ENCODE measurements at regions not wholly inside any gene's neighbourhood (a gene's known extent, or its start where the extent isn't known, plus 50 kb on each side); places are given as distances from the start of the nearest gene placed in this dataset.

DNA sequence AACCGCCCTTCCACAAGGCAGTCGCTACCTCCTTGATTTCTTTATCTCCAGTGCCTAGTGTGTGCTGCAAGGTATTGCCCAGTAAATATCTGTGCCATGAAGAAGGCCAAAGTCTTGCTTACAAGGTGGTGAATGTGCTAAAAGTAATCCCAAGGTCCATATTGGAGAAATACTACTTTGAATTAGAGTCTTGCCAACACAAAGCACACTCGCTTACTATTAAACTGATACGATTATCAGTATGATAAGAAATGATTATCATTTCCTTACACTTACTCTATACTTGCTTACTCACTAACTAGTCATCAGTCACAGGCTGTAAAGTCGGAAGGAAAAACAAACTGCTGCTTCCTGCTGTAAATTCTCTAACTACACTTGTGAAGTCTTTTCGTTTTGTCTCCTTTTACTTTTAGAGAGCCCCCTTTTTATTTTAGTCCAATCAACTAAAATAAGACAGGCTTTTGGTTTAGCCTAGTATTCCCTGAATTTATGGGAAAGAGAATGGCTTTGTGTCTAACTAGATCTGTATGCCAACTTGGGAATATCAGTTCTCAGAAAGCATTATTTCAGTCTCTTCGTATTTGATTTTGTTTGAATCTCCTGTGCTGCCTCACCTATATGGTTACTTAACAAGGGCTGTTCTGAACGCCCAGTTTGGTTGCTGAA lies 107.1 kb upstream of the TSC22D2 start:
- H3K4me3 ChIP-seq: no peak overlapping the region
- TF ChIP-seq, protein P1, sequence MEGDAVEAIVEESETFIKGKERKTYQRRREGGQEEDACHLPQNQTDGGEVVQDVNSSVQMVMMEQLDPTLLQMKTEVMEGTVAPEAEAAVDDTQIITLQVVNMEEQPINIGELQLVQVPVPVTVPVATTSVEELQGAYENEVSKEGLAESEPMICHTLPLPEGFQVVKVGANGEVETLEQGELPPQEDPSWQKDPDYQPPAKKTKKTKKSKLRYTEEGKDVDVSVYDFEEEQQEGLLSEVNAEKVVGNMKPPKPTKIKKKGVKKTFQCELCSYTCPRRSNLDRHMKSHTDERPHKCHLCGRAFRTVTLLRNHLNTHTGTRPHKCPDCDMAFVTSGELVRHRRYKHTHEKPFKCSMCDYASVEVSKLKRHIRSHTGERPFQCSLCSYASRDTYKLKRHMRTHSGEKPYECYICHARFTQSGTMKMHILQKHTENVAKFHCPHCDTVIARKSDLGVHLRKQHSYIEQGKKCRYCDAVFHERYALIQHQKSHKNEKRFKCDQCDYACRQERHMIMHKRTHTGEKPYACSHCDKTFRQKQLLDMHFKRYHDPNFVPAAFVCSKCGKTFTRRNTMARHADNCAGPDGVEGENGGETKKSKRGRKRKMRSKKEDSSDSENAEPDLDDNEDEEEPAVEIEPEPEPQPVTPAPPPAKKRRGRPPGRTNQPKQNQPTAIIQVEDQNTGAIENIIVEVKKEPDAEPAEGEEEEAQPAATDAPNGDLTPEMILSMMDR (IDR thresholded peaks at IDR 0.05): no peak
- 82 to 85% methylated on average over 8 of the region's 8 CpGs for WGBS, 2 donors
- ATAC-seq (no peak), DNase-seq (no peak)
- no peaks in the 10 kb centered on the region for H3K27me3 ChIP-seq
- H3K36me3 ChIP-seq: no peaks in the 10 kb centered on the region
- H3K9me3 ChIP-seq: no peaks in the 10 kb centered on the region
- no peaks in the 10 kb centered on the region for H3K4me1 ChIP-seq
- no peak overlapping the region for H3K27ac ChIP-seq
- intact Hi-C loops (cut with DNase I): no loop called here

DNA sequence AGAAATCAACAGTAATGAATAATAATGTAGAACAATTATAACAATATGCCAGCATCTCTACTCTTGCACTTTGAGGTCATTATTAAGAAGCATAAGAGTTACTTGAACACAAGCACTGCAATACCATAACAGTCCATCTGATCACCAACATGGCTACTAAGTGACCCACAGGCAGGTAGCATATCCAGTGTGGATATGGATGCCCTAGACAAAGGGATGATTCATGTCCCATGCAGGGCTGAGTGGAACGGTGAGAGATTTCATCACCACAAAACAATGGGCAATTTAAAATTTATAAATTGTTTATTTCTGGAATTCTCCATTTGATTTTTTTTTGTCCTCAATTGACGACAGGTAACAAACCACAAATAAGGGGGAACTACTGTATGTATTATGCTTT lies 107.7 kb upstream of the TSC22D2 start:
- no peaks in the 10 kb centered on the region for H3K9me3 ChIP-seq
- DNase-seq (no peak), ATAC-seq (no peak)
- H3K36me3 ChIP-seq: no peaks in the 10 kb centered on the region
- no peak overlapping the region for H3K4me3 ChIP-seq
- intact Hi-C loops (cut with DNase I): no loop called here
- H3K27me3 ChIP-seq: no peaks in the 10 kb centered on the region
- 71 to 72% methylated on average over 2 of the region's 2 CpGs for WGBS, 2 donors
- TF ChIP-seq, protein P1 (IDR thresholded peaks at IDR 0.05): no peak
- H3K4me1 ChIP-seq: peaks cover 0 to under 1% (median 0%) of the 10 kb centered on the region in 9 donors
- no peak overlapping the region for H3K27ac ChIP-seq

DNA sequence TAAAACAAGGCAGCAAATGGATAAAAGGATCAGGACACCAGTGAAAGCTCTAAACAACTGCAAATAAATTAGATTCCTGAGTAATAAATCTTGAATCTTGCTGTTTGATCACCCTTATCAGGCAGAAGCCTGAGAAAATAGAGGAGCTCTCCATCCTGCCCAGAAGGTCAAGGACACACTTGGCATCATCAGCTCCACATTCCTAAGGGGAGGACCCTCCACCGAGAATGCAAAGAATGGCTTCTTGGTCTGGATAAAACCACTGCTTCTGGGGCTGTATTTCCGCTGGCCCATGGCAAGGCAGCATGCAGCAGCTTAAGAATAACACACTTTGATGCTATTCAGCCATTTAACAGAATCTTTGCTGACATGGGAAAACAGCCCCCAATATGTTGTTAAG lies 108.9 kb upstream of the TSC22D2 start:
- ATAC-seq (no peak), DNase-seq (no peak)
- Histone ChIP-seq H3K36me3 (no peaks in the 10 kb centered on the region), H3K27me3 (no peaks in the 10 kb centered on the region), H3K4me1 (peaks cover 0 to 5% (median 0%) of the 10 kb centered on the region in 9 donors), H3K4me3 (no peak overlapping the region), H3K27ac (no peak overlapping the region), H3K9me3 (no peaks in the 10 kb centered on the region)
- 50 to 71% methylated on average over 2 of the region's 2 CpGs for WGBS, 2 donors
- TF ChIP-seq, protein P1 (IDR thresholded peaks at IDR 0.05): no peak
- intact Hi-C loops (cut with DNase I): no loop called here

DNA sequence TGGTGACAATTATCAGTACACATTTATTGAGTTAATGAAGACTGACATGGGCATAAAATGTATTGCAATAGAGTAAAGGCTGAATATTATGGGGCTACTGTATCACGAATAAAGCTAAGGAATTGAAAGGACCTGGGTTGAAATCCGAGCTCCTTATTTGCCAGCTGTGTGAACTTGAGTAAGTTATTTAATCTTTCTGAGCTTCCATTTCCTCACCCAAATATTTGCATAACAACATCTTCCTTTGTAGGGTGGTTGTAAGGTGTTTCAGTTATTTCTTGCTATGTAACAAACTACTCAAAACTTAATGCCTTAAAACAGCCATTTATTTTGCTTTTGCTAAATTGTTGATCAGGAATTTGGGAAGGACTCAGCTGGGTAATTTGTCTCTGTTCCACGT lies 111.1 kb upstream of the TSC22D2 start:
- intact Hi-C loops (cut with DNase I): no loop called here
- TF ChIP-seq, protein P1 (IDR thresholded peaks at IDR 0.05): no peak
- Histone ChIP-seq H3K36me3 (no peaks in the 10 kb centered on the region), H3K27ac (no peak overlapping the region), H3K27me3 (no peaks in the 10 kb centered on the region), H3K9me3 (no peaks in the 10 kb centered on the region), H3K4me1 (peaks cover 0 to 5% (median 0%) of the 10 kb centered on the region in 9 donors), H3K4me3 (no peak overlapping the region)
- ATAC-seq: no peak
- 87 to 90% methylated on average over 3 of the region's 3 CpGs for WGBS, 2 donors
- DNase-seq: no peak
